IMR-90 (cell line): ENCODE measurements at regions not wholly inside any gene's neighbourhood (a gene's known extent, or its start where the extent isn't known, plus 50 kb on each side); places are given as distances from the start of the nearest gene placed in this dataset.

ENCODE experiments used
- ATAC-seq: fragments of 200-7000 bp; cut with Tn5 transposase; 2 replicates; pipeline ENCODE4 v1.9.1; 2020; ENCODE audit warnings: low read depth, mild to moderate bottlenecking, moderate library complexity
- BruUV-seq: library from RNA; stranded (reverse); fragments of 400-500 nt; replicated peaks from 2 replicates; lab custom pipeline; 2021; lab: Mats Ljungman, UMichigan
- CTCF ChIA-PET: fragments of 300-600 bp; formaldehyde crosslinking; extraction: SDS; loops from one replicate; lab custom pipeline; 2021; ENCODE audit warnings: antibody characterized with exemption; lab: Yijun Ruan, JAX
- POLR2A ChIA-PET: fragments of 300-600 bp; sonication (Branson Sonifier 250); formaldehyde crosslinking; loops from one replicate; lab custom pipeline; 2022; ENCODE audit warnings: antibody characterized with exemption; ENCODE audit not compliant: unreplicated experiment; lab: Charles Lee
- DNase-seq: peaks from one replicate; pipeline ENCODE4 v3.0.0; 2013
- H2AFZ ChIP-seq: replicated peaks from 2 replicates; pipeline ENCODE3; 2013; ENCODE audit warnings: low read length, mild to moderate bottlenecking; ENCODE audit not compliant: poor library complexity
- H2AK5ac ChIP-seq: 2 replicates; pipeline ENCODE4 v1.6.1; 2013; ENCODE audit warnings: low read depth, low read length, inconsistent platforms
- H2AK9ac ChIP-seq: replicated peaks from 2 replicates; pipeline ENCODE3; 2013; ENCODE audit warnings: mild to moderate bottlenecking, low read depth, low read length, moderate library complexity; ENCODE audit not compliant: poor library complexity
- H2BK120ac ChIP-seq: 2 replicates; pipeline ENCODE4 v1.6.1; 2013; ENCODE audit warnings: low read depth, low read length, inconsistent platforms
- H2BK15ac ChIP-seq: 3 replicates; pipeline ENCODE4 v1.6.1; 2013; ENCODE audit warnings: low read depth, low read length, inconsistent platforms
- H2BK20ac ChIP-seq: 2 replicates; pipeline ENCODE4 v1.6.1; 2013; ENCODE audit warnings: low read depth, mild to moderate bottlenecking, inconsistent platforms, low read length, moderate library complexity
- H2BK5ac ChIP-seq: 2 replicates; pipeline ENCODE4 v1.6.1; 2013; ENCODE audit warnings: mild to moderate bottlenecking, low read depth, low read length, inconsistent platforms; ENCODE audit not compliant: poor library complexity, severe bottlenecking
- H3K14ac ChIP-seq: replicated peaks from 2 replicates; pipeline ENCODE4 v1.6.1; 2013; ENCODE audit warnings: low read depth, low read length, inconsistent platforms
- H3K18ac ChIP-seq: 2 replicates; pipeline ENCODE4 v1.6.1; 2013; ENCODE audit warnings: low read depth, low read length, control low read depth
- H3K23ac ChIP-seq: 2 replicates; pipeline ENCODE4 v1.6.1; 2013; ENCODE audit warnings: low read depth, low read length, inconsistent platforms
- H3K27ac ChIP-seq: 2 replicates; pipeline ENCODE4 v1.5.1; 2013; ENCODE audit warnings: mild to moderate bottlenecking, control low read depth, low read length; ENCODE audit not compliant: insufficient read depth
- H3K27me3 ChIP-seq: 2 replicates; pipeline ENCODE4 v1.6.1; 2013; ENCODE audit warnings: low read length; ENCODE audit not compliant: control insufficient read depth, insufficient read depth
- H3K36me3 ChIP-seq: 2 replicates; pipeline ENCODE4 v1.6.1; 2013; ENCODE audit warnings: low read length, mixed read lengths; ENCODE audit not compliant: control insufficient read depth, insufficient read depth
- H3K4ac ChIP-seq: 2 replicates; pipeline ENCODE4 v1.6.1; 2013; ENCODE audit warnings: low read depth, low read length, inconsistent platforms
- H3K4me1 ChIP-seq: 2 replicates; pipeline ENCODE4 v1.6.1; 2013; ENCODE audit warnings: low read length, mixed read lengths; ENCODE audit not compliant: control insufficient read depth, insufficient read depth
- H3K4me2 ChIP-seq: 2 replicates; pipeline ENCODE4 v1.6.1; 2013; ENCODE audit warnings: low read depth, mild to moderate bottlenecking, control low read depth, low read length, moderate library complexity
- H3K4me3 ChIP-seq: 2 replicates; pipeline ENCODE4 v1.5.1; 2013; ENCODE audit warnings: low read depth, mild to moderate bottlenecking, control low read depth, low read length, moderate library complexity; ENCODE audit not compliant: insufficient read depth
- H3K56ac ChIP-seq: 2 replicates; pipeline ENCODE4 v1.6.1; 2013; ENCODE audit warnings: low read length, inconsistent platforms; ENCODE audit not compliant: insufficient read depth; ENCODE audit errors: extremely low read depth
- H3K79me1 ChIP-seq, 2 experiments: 2 replicates each; pipeline ENCODE4 v1.6.1; 2013; ENCODE audit warnings: low read length in 2 of 2, inconsistent platforms in 1 of 2, low read depth in 1 of 2
- H3K9ac ChIP-seq: 2 replicates; pipeline ENCODE4 v1.6.1; 2013; ENCODE audit warnings: low read depth, low read length, control low read depth
- H3K9me1 ChIP-seq: 2 replicates; pipeline ENCODE4 v1.6.1; 2013; ENCODE audit warnings: low read length, inconsistent platforms; ENCODE audit not compliant: insufficient read depth
- H3K9me3 ChIP-seq: 2 replicates; pipeline ENCODE4 v1.6.1; 2013; ENCODE audit warnings: low read length; ENCODE audit not compliant: control insufficient read depth, insufficient read depth
- H4K20me1 ChIP-seq: 2 replicates; pipeline ENCODE4 v1.6.1; 2013; ENCODE audit warnings: low read length, inconsistent platforms; ENCODE audit not compliant: insufficient read depth
- H4K5ac ChIP-seq: 2 replicates; pipeline ENCODE4 v1.6.1; 2013; ENCODE audit warnings: mild to moderate bottlenecking, low read depth, low read length, control low read depth
- H4K8ac ChIP-seq, 2 experiments: 2 replicates each; pipeline ENCODE4 v1.6.1; 2013; ENCODE audit warnings: low read depth in 2 of 2, low read length in 2 of 2, control low read depth in 1 of 2, inconsistent platforms in 1 of 2
- H4K91ac ChIP-seq: 2 replicates; pipeline ENCODE4 v1.6.1; 2013; ENCODE audit warnings: low read depth, low read length, inconsistent platforms; ENCODE audit not compliant: insufficient read depth
- CEBPB ChIP-seq: IDR thresholded peaks from 2 replicates; pipeline ENCODE4 v1.6.1; 2012; ENCODE audit warnings: low read depth, low read length, improper control_type of control experiment
- CTCF ChIP-seq: conservative IDR thresholded peaks from 2 replicates; pipeline ENCODE4 v1.5.1; 2012; ENCODE audit warnings: mild to moderate bottlenecking, low read depth, low read length, improper control_type of control experiment
- NFE2L2 ChIP-seq: fragments of 150-350 bp; IDR thresholded peaks from 2 replicates; pipeline ENCODE4 v1.6.1; 2016; ENCODE audit warnings: low read depth, mild to moderate bottlenecking, low read length
- RAD21 ChIP-seq: IDR thresholded peaks from 2 replicates; pipeline ENCODE4 v1.6.1; 2012; ENCODE audit warnings: low read length, improper control_type of control experiment
- RCOR1 ChIP-seq: IDR thresholded peaks from 2 replicates; pipeline ENCODE4 v1.6.1; 2012; ENCODE audit warnings: mild to moderate bottlenecking, low read length, improper control_type of control experiment; ENCODE audit not compliant: insufficient replicate concordance
- WGBS, 2 experiments: methylation state at CpG; one replicate each; pipeline versions ENCODE4 v1.1.5 to v1.1.7; 2013; ENCODE audit warnings: missing lambda C conversion rate in 2 of 2; ENCODE audit not compliant: insufficient read length in 1 of 2; ENCODE audit errors: extremely low coverage in 2 of 2; 5-methylcytosine and 5-hydroxymethylcytosine counted together
- dilution Hi-C: fragments of 300-500 bp; cut with HindIII; formaldehyde crosslinking; loops from one replicate; pipeline ENCODE4 v1.14.3; 2018; ENCODE audit warnings: low sequenced_read_pairs; ENCODE audit not compliant: unreplicated experiment
- in situ Hi-C: fragments of 300-500 bp; cut with MboI; formaldehyde crosslinking; loops from 3 replicates; pipeline ENCODE4 v1.14.3; 2019; ENCODE audit warnings: low sequenced_read_pairs, inconsistent platforms, mixed read lengths
- intact Hi-C: fragments of 100-400 bp; cut with micrococcal nuclease; formaldehyde crosslinking; loops from 2 replicates; pipeline ENCODE4 v1.10.0; 2022

GRCh38 chr6:159110013-159110412, 59.2 kb upstream of the FNDC1 start:
- Histone ChIP-seq H3K4ac (no peak overlapping the region), H2BK20ac (no peak overlapping the region), H3K14ac (no peak overlapping the region), H3K4me2 (peak overlapping the region; percentile 50; the same call in 1 of the 2 replicates), H3K79me1 (no peaks in the 10 kb centered on the region), H3K56ac (no peak overlapping the region), H3K4me1 (no peaks in the 10 kb centered on the region), H2AK9ac (no peak overlapping the region), H3K9me1 (no peaks in the 10 kb centered on the region), H3K27ac (no peak overlapping the region), H4K8ac (no peak overlapping the region), H3K23ac (no peak overlapping the region), H3K9ac (no peak overlapping the region), H3K36me3 (no peaks in the 10 kb centered on the region), H2BK120ac (no peak overlapping the region), H4K20me1 (no peaks in the 10 kb centered on the region), H2BK15ac (no peak overlapping the region), H2BK5ac (no peak overlapping the region), H4K91ac (no peak overlapping the region), H3K18ac (no peak overlapping the region), H3K4me3 (no peak overlapping the region), H4K5ac (no peak overlapping the region), H3K9me3 (no peaks in the 10 kb centered on the region), H3K27me3 (peaks cover 6% of the 10 kb centered on the region), H2AFZ (no peak overlapping the region), H2AK5ac (no peak overlapping the region)
- 0% methylated on average over 1 of the region's 3 CpGs; no CpG with 5 or more reads in 1 of the 2 experiments for WGBS, 2 experiments
- TF ChIP-seq RAD21 (peak; percentile 44; the same call in 1 of the 2 replicates), NFE2L2 (no peak), CTCF (peak; percentile 49), RCOR1 (no peak), CEBPB (no peak)
- BruUV-seq, result no TSS peak
- DNase-seq (peak; percentile 38), ATAC-seq (peak; percentile 72)
- intact Hi-C loops (no loop called here), in situ Hi-C loops (loop anchor here (25.0 kb wide), 1 partner anchor 898 kb away; no protein-coding TSS in a partner anchor), dilution Hi-C loops (no loop called here)
- POLR2A ChIA-PET, result no interaction called here
- CTCF ChIA-PET, result interaction anchor here (1.1 to 1.2 kb wide), 2 partner anchors 25 to 101 kb away, joined by 3 to 4 read pairs; no protein-coding TSS in a partner anchor
